SJSA1 (cell line): ENCODE measurements at regions not wholly inside any gene's neighbourhood (a gene's known extent, or its start where the extent isn't known, plus 50 kb on each side); places are given as distances from the start of the nearest gene placed in this dataset.
A peak's percentile ranks its signal among the peaks of the same experiment; 100 is the strongest.

Source experiments
- DNase-seq, 2 experiments: peaks; one replicate each; pipeline ENCODE4 v3.0.0-alpha.2; 2015 to 2020; ENCODE audit warnings: low spot score in 2 of 2, low read depth in 1 of 2
- H3K27ac ChIP-seq: fragments of 250-450 bp; sonication (Bioruptor Pico); 2 replicates; pipeline ENCODE4 v1.5.1; 2020; ENCODE audit warnings: mild to moderate bottlenecking, moderate library complexity
- H3K27me3 ChIP-seq: fragments of 250-450 bp; sonication (Bioruptor Pico); replicated peaks from 2 replicates; pipeline ENCODE4 v1.5.1; 2020; ENCODE audit warnings: mild to moderate bottlenecking, moderate library complexity
- H3K36me3 ChIP-seq: fragments of 250-450 bp; sonication (Bioruptor Pico); 2 replicates; pipeline ENCODE4 v1.5.1; 2020; ENCODE audit warnings: mild to moderate bottlenecking
- H3K4me1 ChIP-seq: fragments of 250-450 bp; sonication (Bioruptor Pico); replicated peaks from 2 replicates; pipeline ENCODE4 v1.6.1; 2021; ENCODE audit warnings: mild to moderate bottlenecking
- H3K4me3 ChIP-seq: fragments of 250-450 bp; sonication (Bioruptor Pico); 2 replicates; pipeline ENCODE4 v1.5.1; 2020; ENCODE audit warnings: mild to moderate bottlenecking
- H3K9me3 ChIP-seq: fragments of 250-450 bp; sonication (Bioruptor Pico); replicated peaks from 2 replicates; pipeline ENCODE4 v1.5.1; 2020; ENCODE audit warnings: mild to moderate bottlenecking

DNA sequence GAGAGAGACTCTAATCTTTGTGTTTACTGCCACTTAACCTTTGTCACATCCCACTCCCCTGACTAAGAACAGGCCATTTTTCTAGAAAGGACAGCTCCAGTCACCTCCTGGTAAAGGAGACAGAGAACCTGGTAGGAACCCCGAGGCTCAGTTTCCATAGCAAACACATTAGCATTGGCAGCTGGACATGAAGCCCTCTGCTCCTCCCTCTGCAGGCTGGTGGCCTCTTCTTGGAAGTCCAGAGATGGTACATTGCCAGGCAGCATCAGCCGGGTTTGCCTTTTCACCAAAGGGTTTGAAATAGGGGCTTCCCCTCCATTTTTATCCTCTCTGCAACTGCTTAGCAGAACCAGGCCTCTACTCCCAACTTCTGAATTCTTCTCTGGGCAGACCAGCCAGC is 213.4 kb upstream of the SEMA6D start:
- no peaks in the 10 kb centered on the region for H3K9me3 ChIP-seq
- no peaks in the 10 kb centered on the region for H3K4me1 ChIP-seq
- H3K4me3 ChIP-seq: no peak overlapping the region
- H3K27me3 ChIP-seq: no peaks in the 10 kb centered on the region
- H3K36me3 ChIP-seq: no peaks in the 10 kb centered on the region
- no peak overlapping the region for H3K27ac ChIP-seq
- no peak for DNase-seq

DNA sequence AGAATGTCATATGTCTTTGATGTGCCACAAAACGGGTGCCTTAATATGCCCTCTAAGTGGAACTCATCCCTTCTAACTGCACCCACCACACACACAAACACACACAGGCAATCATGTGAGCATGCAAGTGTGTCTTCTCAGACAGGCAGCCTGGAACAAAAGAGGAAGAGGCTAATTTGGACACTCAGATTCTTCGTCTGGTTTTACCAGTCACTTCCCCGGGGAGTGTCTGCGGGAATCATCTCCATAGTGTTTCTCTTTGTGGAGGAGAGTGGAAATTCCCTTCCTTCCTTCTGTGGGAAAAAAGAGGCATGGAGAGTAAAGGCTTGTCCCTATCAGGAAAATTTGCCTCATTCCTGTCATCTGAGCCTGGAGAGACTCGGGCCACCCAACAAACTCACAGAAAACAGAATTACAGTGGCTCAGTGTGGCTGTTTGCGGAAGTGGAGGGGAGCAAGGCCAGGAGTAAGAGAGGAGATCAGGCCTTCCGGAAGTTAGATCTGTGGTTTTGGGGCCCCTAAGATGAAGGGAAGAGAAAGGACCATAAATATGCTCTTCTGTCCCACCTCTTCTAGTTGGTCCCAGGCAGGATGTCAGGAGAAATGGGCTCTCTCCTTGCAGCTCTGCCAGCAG is 212.6 kb upstream of the SEMA6D start:
- DNase-seq: no peak
- Histone ChIP-seq H3K4me1 (no peaks in the 10 kb centered on the region), H3K4me3 (no peak overlapping the region), H3K27me3 (no peaks in the 10 kb centered on the region), H3K36me3 (no peaks in the 10 kb centered on the region), H3K9me3 (no peaks in the 10 kb centered on the region), H3K27ac (no peak overlapping the region)

DNA sequence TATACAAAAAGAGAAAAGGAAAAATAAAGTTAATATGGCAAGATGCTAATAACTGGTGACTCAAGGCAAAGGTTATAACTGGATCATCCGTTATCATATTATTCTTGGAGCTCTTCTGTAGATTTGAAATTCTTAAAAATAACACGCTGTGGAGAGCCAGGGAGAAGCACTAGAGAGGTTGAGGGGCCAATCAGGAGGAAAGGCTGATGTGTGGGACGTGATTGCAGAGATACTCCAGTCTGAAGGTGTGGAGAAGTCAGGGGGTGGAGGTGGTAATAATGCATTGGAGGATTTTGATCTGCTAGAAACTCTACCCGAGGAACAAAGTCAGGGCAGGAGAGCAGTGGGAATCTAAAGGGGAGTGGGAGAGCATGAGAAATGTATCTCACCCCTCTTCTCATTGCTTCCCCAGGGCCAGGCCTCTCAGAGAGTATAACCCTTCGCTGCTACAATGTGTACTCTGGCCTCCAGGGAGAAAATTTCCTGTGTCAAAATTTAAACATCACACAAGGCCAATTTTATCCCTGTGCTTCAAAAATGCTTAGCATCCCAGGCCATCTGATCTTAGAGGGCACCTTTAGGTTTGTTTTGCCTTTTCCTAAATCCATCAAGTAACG is 211.5 kb upstream of the SEMA6D start:
- H3K36me3 ChIP-seq: no peaks in the 10 kb centered on the region
- H3K27me3 ChIP-seq: no peaks in the 10 kb centered on the region
- no peaks in the 10 kb centered on the region for H3K4me1 ChIP-seq
- H3K27ac ChIP-seq: no peak overlapping the region
- H3K9me3 ChIP-seq: no peaks in the 10 kb centered on the region
- no peak for DNase-seq
- no peak overlapping the region for H3K4me3 ChIP-seq

DNA sequence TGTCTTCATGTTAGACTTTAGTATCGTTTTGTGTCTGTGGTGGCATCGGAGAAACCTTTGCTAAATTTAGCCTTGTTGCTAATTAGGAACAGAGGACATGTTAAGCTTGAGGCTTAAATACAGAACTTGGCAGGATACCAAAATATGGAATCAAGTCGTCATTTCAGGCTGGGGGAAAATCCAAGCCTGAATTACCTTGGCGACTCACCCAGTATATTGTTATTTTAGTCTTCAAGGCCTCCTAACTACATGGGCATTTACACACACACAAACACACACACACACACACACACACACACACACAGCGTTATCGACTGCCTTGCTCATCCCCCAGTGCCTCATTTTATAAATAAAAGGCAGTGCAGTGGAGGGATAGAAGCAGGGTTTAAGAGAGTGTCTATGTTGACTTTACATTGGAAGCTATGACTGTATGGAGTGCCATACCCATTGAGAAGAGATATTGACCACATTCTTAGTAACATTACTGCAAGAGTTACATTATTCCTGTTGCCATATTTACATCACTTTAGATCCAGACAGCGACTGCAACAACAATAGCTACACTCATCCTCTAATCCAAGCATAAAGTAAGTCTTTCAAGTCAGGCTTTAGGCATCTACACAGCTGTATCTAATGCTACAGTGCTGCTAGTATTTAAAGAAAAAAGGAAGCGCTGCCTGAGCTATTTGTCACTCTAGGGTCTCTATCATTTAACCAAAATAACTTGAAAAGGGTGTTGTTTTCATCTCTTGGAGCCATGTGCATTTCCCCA is 210.8 kb upstream of the SEMA6D start:
- Histone ChIP-seq H3K27ac (no peak overlapping the region), H3K4me1 (no peaks in the 10 kb centered on the region), H3K27me3 (no peaks in the 10 kb centered on the region), H3K36me3 (no peaks in the 10 kb centered on the region), H3K4me3 (no peak overlapping the region), H3K9me3 (no peaks in the 10 kb centered on the region)
- no peak for DNase-seq

DNA sequence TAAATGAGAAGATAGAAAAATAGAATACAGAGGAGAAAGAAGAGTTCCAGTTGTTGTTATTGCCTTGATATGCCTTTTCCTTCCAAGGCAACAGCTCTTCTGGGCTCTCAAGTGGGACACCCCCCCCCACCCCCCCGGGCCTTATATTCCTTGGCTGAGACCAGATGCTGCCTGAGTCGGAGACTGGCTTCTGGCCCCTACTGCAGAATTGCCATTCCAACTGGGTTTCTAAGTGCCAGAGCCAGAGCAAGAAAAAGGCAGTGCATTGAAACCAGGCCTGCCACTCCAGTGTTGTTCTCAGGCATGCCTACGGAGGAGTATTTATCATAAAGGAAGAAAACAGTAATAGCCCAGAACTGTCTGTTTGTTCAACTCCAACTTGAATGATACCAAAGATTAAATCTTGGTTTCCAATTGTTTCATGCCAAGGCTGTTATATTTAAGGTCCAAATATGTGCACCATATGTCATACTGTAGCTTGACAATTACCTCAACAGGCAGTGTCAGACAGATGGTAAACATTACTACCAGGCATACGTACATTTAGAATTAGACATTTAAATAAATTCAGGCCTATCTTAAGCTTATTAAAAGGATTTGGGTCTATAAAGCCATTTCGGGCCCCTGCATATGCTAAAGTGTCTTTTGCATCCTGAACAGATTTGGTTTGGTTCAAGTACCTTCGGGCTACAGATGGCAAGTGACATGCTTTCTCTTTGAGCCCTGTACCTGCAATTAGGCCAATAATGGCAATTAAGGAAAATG is 209.9 kb upstream of the SEMA6D start:
- Histone ChIP-seq H3K9me3 (no peaks in the 10 kb centered on the region), H3K27ac (no peak overlapping the region), H3K36me3 (no peaks in the 10 kb centered on the region), H3K4me3 (no peak overlapping the region), H3K27me3 (no peaks in the 10 kb centered on the region), H3K4me1 (no peaks in the 10 kb centered on the region)
- no peak for DNase-seq

DNA sequence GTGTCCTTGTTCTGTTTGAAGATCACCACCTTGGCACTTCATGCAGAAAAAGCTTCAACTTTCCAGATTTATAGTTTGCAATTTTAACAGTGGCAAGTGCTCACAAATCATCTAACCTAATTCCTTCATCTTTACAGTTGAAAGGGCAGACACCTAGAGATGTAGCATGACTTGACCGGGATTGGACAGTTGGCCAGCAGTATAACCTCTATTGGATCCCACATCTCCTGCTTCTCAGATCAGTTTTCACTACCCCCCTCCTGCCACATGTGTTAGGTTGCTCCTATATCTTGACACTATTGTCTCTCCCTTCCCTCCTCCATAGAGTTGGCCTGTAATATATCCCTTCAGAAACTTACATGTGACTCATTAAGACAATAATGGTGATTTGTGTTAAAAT is 206.0 kb upstream of the SEMA6D start:
- no peaks in the 10 kb centered on the region for H3K9me3 ChIP-seq
- H3K27me3 ChIP-seq: no peaks in the 10 kb centered on the region
- no peaks in the 10 kb centered on the region for H3K36me3 ChIP-seq
- peaks cover 14% of the 10 kb centered on the region for H3K4me1 ChIP-seq
- no peak for DNase-seq
- H3K27ac ChIP-seq: no peak overlapping the region
- H3K4me3 ChIP-seq: no peak overlapping the region

DNA sequence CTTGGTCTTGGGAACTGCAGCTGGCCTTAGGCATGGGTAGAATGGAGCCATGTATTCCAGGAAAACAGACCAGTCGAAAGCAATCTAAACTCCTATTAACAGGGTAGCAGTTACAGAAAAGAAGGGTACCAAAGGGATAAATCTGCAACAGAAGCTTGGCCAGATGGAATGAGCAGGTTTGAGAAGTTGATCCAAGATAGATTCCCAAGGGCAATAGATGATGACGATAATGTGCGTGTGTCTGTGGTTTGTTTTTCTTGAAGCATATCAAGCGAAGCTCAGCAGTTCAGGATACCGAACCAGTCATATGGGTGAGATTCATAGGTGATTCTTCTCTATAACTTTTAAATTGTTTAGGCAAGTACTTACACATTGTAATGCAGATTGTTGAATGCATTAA is 203.8 kb upstream of the SEMA6D start:
- Histone ChIP-seq H3K27ac (no peak overlapping the region), H3K4me1 (peaks cover 25% of the 10 kb centered on the region), H3K4me3 (no peak overlapping the region), H3K9me3 (no peaks in the 10 kb centered on the region), H3K36me3 (no peaks in the 10 kb centered on the region), H3K27me3 (no peaks in the 10 kb centered on the region)
- DNase-seq: no peak

DNA sequence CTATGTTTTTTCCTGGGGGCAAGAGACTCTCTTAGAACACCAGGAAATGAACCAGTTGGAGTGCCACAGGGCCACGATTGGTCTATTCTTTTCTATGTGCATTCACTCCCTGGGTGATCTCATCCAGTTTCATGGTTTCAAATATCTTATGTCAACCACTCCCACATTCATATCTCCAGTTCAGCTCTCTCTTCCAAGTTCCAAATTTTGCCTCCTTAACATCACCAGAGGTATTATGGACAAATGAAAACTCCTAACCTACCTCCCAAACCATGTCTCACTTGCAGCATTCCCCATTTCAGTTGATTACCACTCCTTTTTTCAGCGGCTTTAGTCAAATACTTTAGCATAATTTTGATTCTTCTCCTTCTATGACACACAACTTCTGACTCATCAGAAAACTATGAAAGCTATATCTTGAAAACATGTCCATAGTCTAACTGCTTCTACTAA is 203.1 kb upstream of the SEMA6D start:
- Histone ChIP-seq H3K4me3 (no peak overlapping the region), H3K27ac (peak overlapping the region; percentile 69), H3K27me3 (no peaks in the 10 kb centered on the region), H3K9me3 (no peaks in the 10 kb centered on the region), H3K36me3 (no peaks in the 10 kb centered on the region), H3K4me1 (peaks cover 25% of the 10 kb centered on the region)
- peak in 1 of 2 experiments; percentile 57 for DNase-seq

DNA sequence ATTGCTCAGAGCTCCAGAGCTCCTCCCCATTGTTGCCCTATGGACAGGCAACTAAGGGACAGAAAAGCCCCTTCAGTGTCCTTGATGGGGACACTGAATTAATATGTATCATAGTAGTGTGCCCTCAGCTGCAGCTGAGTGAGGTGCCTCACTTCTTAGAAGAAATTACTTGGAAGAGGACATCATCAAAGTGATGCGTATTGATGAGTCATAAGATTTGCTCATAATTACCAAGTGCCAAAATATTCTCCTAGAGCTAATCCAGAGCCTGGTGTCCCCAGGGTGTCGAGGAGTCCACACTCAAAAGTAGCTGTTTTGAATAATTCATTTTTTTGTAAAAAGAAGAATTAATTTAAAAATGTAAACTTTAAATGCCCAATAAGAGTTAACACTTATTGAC is 200.7 kb upstream of the SEMA6D start:
- no peak for DNase-seq
- H3K27ac ChIP-seq: no peak overlapping the region
- no peak overlapping the region for H3K4me3 ChIP-seq
- no peaks in the 10 kb centered on the region for H3K27me3 ChIP-seq
- H3K9me3 ChIP-seq: no peaks in the 10 kb centered on the region
- no peaks in the 10 kb centered on the region for H3K36me3 ChIP-seq
- H3K4me1 ChIP-seq: peaks cover 25% of the 10 kb centered on the region

DNA sequence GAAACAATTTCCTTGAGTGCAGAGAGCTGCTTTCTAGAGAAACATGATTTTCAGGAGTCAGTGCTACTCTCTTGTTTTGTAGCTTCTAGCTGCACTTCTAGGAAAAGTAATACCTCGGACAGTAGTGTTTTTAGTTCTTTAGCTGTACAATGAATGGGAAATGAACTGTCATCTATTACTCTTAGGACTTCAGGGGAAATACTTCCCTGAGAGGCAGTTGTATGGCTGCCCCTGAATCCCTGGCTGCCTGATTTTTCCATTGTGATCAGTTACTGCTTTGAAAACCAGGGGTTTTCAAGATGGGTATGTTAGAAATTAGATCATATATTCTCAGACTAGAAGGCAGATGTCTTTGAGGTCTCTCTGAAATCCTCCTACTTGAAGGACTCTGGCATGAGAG is 200.3 kb upstream of the SEMA6D start:
- no peaks in the 10 kb centered on the region for H3K9me3 ChIP-seq
- DNase-seq: no peak
- peak overlapping the region; percentile 14; the same call in 1 of the 2 replicates for H3K27ac ChIP-seq
- no peaks in the 10 kb centered on the region for H3K27me3 ChIP-seq
- no peaks in the 10 kb centered on the region for H3K36me3 ChIP-seq
- no peak overlapping the region for H3K4me3 ChIP-seq
- H3K4me1 ChIP-seq: peaks cover 25% of the 10 kb centered on the region

DNA sequence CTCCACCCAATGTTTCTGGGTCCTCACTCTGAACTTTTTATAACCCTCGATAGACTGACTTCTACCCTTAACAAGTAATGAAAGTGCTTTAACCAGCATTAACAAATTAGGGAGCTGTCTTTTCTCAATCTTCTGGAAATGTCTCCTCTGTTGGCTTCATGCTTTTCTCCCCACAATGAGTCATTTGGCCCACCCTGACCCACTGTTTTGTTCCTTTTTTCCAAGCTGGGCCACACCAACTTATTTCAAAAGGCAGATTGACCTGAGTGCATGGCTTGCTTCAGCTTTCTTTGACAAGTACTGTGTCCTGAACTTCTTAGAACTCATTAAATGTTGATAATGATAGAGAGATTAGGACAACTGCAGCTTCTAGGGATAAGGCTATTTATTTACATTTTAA is 199.6 kb upstream of the SEMA6D start:
- H3K4me3 ChIP-seq: no peak overlapping the region
- H3K36me3 ChIP-seq: no peaks in the 10 kb centered on the region
- no peaks in the 10 kb centered on the region for H3K9me3 ChIP-seq
- DNase-seq: no peak
- no peaks in the 10 kb centered on the region for H3K27me3 ChIP-seq
- H3K27ac ChIP-seq: peak overlapping the region; percentile 14; the same call in 1 of the 2 replicates
- peaks cover 25% of the 10 kb centered on the region for H3K4me1 ChIP-seq

DNA sequence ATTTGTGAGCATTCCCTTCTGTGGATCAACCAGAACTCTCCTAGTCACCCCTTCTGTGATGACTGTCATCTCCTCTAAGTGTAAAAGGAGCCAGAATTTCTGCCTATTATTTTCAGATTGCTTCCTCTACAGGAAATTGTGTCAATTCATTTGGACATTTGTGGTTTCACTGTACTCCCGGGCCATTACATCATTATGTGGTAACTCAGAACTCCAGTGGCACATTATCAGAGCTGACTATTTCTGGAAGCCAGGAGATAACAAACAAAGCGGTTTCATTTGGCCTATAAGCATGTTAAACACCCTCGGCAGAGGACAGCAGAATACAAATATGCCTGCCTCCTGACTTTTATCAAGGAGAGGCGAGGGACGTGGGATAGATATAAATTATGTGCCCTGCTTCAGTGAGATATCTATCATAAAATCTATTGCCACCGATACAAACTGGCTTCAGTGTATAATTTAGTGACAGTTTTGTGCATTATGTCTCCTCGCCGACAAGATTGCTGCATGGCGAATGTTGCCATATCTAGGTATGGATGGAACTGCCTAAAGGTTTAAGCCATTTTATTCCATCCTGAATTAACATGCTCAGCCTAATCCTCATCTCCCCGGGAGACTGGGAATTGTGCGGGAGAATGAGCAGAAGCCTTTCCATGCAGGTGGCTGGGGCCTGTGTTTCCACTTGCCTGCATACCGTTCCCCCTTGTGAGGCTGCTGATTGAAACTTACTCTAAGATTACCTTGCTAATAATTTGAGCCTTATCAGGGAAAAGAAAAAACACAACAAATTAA is 193.4 kb upstream of the SEMA6D start:
- H3K36me3 ChIP-seq: no peaks in the 10 kb centered on the region
- no peak overlapping the region for H3K4me3 ChIP-seq
- no peak overlapping the region for H3K27ac ChIP-seq
- no peaks in the 10 kb centered on the region for H3K9me3 ChIP-seq
- peak in 1 of 2 experiments; percentile 4 for DNase-seq
- H3K4me1 ChIP-seq: peaks cover 5% of the 10 kb centered on the region; the same call in 1 of the 2 replicates
- H3K27me3 ChIP-seq: no peaks in the 10 kb centered on the region

DNA sequence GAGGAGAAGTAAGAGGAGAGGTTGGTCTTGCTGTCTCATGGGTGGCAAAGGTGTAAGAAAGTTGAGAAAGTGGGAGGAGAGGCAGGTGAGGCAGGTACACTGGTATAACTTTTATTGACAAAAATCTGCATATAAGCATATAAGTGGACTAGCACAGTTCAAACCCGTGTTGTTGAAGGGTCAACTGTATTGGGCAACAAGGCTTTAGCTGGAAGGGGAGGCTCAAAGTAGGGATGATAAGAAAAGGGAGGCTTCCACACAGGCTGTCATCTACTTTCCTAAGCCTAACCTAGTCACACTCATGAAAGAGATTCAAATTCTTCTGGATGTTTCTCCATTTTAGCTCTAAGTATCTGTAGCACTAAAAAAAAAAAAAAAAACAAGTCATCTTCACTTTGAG is 188.1 kb upstream of the SEMA6D start:
- Histone ChIP-seq H3K36me3 (no peaks in the 10 kb centered on the region), H3K9me3 (no peaks in the 10 kb centered on the region), H3K27me3 (no peaks in the 10 kb centered on the region), H3K4me1 (no peaks in the 10 kb centered on the region), H3K4me3 (no peak overlapping the region), H3K27ac (no peak overlapping the region)
- DNase-seq: no peak
